ENCODE measurements at regions not wholly inside any gene's neighbourhood (a gene's known extent, or its start where the extent isn't known, plus 50 kb on each side); places are given as distances from the start of the nearest gene placed in this dataset.
"Not testable (repeated sequence)": the region's sequence is repeated elsewhere in the genome, so short reads cannot be mapped to it uniquely, and the experiment has no call there.

GRCh38 chr13:68850160-68850559 is 1257.5 kb upstream of the ATXN8OS start:
- FAIRE-seq (no peak), DNase-seq (ENCODE audit: low spot score) (no peak)

- FAIRE-seq = no peak
- no peak for DNase-seq (ENCODE audit: low spot score)
Observed at GRCh38 chr13:68846663-68847062, 1261.0 kb upstream of the ATXN8OS start.

GRCh38 chr13:68834375-68834774 is 1273.3 kb upstream of the ATXN8OS start:
- DNase-seq (ENCODE audit: low spot score) (no peak), FAIRE-seq (no peak)

GRCh38 chr13:68816715-68817114 is 1290.9 kb upstream of the ATXN8OS start:
- no peak for FAIRE-seq
- no peak for DNase-seq (ENCODE audit: low spot score)

- FAIRE-seq = no peak
- DNase-seq (ENCODE audit: low spot score) = no peak
Observed at GRCh38 chr13:68813180-68813796, 1294.3 kb upstream of the ATXN8OS start.

- FAIRE-seq = no peak
- DNase-seq (ENCODE audit: low spot score) = no peak
Observed at GRCh38 chr13:68810660-68811059, 1297.0 kb upstream of the ATXN8OS start.

GRCh38 chr13:68808456-68808855 is 1299.2 kb upstream of the ATXN8OS start:
- FAIRE-seq (no peak), DNase-seq (ENCODE audit: low spot score) (no peak)

GRCh38 chr13:68806125-68806524 is 1301.5 kb upstream of the ATXN8OS start:
- FAIRE-seq (no peak), DNase-seq (ENCODE audit: low spot score) (no peak)

GRCh38 chr13:68784275-68784674 is 1323.4 kb upstream of the ATXN8OS start:
- DNase-seq (ENCODE audit: low spot score) (no peak), FAIRE-seq (no peak)

GRCh38 chr13:68759617-68760016 is 1348.0 kb upstream of the ATXN8OS start:
- FAIRE-seq (no peak), DNase-seq (ENCODE audit: low spot score) (no peak)

GRCh38 chr13:68749796-68750195 is 1357.8 kb upstream of the ATXN8OS start:
- no peak for DNase-seq (ENCODE audit: low spot score)
- FAIRE-seq = no peak

GRCh38 chr13:68748038-68748437 is 1359.6 kb upstream of the ATXN8OS start:
- DNase-seq (ENCODE audit: low spot score) (no peak), FAIRE-seq (no peak)

GRCh38 chr13:68745502-68745901 is 1362.1 kb upstream of the ATXN8OS start:
- DNase-seq (ENCODE audit: low spot score) = no peak
- no peak for FAIRE-seq

- DNase-seq (ENCODE audit: low spot score) (no peak), FAIRE-seq (no peak)
Observed at GRCh38 chr13:68736961-68737360, 1370.7 kb upstream of the ATXN8OS start.

- FAIRE-seq (no peak), DNase-seq (ENCODE audit: low spot score) (no peak)
Observed at GRCh38 chr13:68727798-68728197, 1379.8 kb upstream of the ATXN8OS start.

- DNase-seq (ENCODE audit: low spot score) = no peak
- no peak for FAIRE-seq
Observed at GRCh38 chr13:68727165-68727564, 1380.5 kb upstream of the ATXN8OS start.

- no peak for FAIRE-seq
- DNase-seq (ENCODE audit: low spot score) = no peak
Observed at GRCh38 chr13:68719815-68720214, 1387.8 kb upstream of the ATXN8OS start.

GRCh38 chr13:68715651-68716050 is 1392.0 kb upstream of the ATXN8OS start:
- FAIRE-seq = no peak

GRCh38 chr13:68714292-68714691 is 1393.3 kb upstream of the ATXN8OS start:
- no peak for FAIRE-seq

More at GRCh38 chr13:68715651-68716050, 1392.0 kb upstream of the ATXN8OS start:
- DNase-seq (ENCODE audit: low spot score) = no peak

GRCh38 chr13:68713394-68713793 is 1394.2 kb upstream of the ATXN8OS start:
- FAIRE-seq (no peak), DNase-seq (ENCODE audit: low spot score) (no peak)

More at GRCh38 chr13:68714292-68714691, 1393.3 kb upstream of the ATXN8OS start:
- no peak for DNase-seq (ENCODE audit: low spot score)

- DNase-seq (ENCODE audit: low spot score) = no peak
Observed at GRCh38 chr13:68708336-68708908, 1399.2 kb upstream of the ATXN8OS start.

GRCh38 chr13:68706044-68706443 is 1401.6 kb upstream of the ATXN8OS start:
- not testable (repeated sequence) for DNase-seq (ENCODE audit: low spot score); FAIRE-seq

More at GRCh38 chr13:68708336-68708908, 1399.2 kb upstream of the ATXN8OS start:
- no peak for FAIRE-seq

GRCh38 chr13:68697551-68697950 is 1410.1 kb upstream of the ATXN8OS start:
- no peak for FAIRE-seq
- DNase-seq (ENCODE audit: low spot score) = no peak
